Neural progenitor cell (in vitro differentiated cells): ENCODE measurements at regions not wholly inside any gene's neighbourhood (a gene's known extent, or its start where the extent isn't known, plus 50 kb on each side); places are given as distances from the start of the nearest gene placed in this dataset.

Source experiments
- DNase-seq: peaks from one replicate; pipeline ENCODE4 v3.0.0-alpha.2; 2016; ENCODE audit warnings: low spot score
- H2AFZ ChIP-seq: fragments of 200-600 bp; sonication (generic); replicated peaks from 2 replicates; pipeline ENCODE4 v1.6.1; 2016; ENCODE audit warnings: antibody characterized with exemption
- H3F3A ChIP-seq: fragments of 200-600 bp; sonication (generic); 2 replicates; pipeline ENCODE4 v1.6.1; 2016; ENCODE audit warnings: antibody characterized with exemption, low read depth
- H3K27ac ChIP-seq: fragments of 200-600 bp; sonication (generic); 2 replicates; pipeline ENCODE4 v1.5.1; 2016; ENCODE audit warnings: mild to moderate bottlenecking
- H3K27me3 ChIP-seq: fragments of 200-600 bp; sonication (generic); 2 replicates; pipeline ENCODE4 v1.6.1; 2016; ENCODE audit warnings: mild to moderate bottlenecking, moderate library complexity
- H3K36me3 ChIP-seq: fragments of 200-600 bp; sonication (generic); 2 replicates; pipeline ENCODE4 v1.5.1; 2016
- H3K4me1 ChIP-seq: fragments of 200-600 bp; sonication (generic); 2 replicates; pipeline ENCODE4 v1.6.1; 2016; ENCODE audit warnings: mixed run types
- H3K4me2 ChIP-seq: fragments of 200-600 bp; sonication (generic); 2 replicates; pipeline ENCODE4 v1.6.1; 2016
- H3K4me3 ChIP-seq: fragments of 200-600 bp; sonication (generic); 2 replicates; pipeline ENCODE4 v1.5.1; 2016
- H3K79me2 ChIP-seq: fragments of 200-600 bp; sonication (generic); 2 replicates; pipeline ENCODE4 v1.6.1; 2016; ENCODE audit warnings: low read depth
- H3K9ac ChIP-seq: fragments of 200-600 bp; sonication (generic); 2 replicates; pipeline ENCODE4 v1.6.1; 2016
- H3K9me3 ChIP-seq: fragments of 200-600 bp; sonication (generic); 2 replicates; pipeline ENCODE4 v1.5.1; 2016; ENCODE audit warnings: low read depth
- H4K20me1 ChIP-seq: fragments of 200-600 bp; sonication (generic); 2 replicates; pipeline ENCODE4 v1.6.1; 2016; ENCODE audit warnings: low read depth
- H3K27ac Mint-ChIP-seq: 3 replicates; pipeline ENCODE4 v1.8.0; 2021; ENCODE audit warnings: mixed read lengths
- H3K27me3 Mint-ChIP-seq: 2 replicates; pipeline ENCODE4 v1.8.0; 2022; ENCODE audit warnings: low read depth, mild to moderate bottlenecking, inconsistent platforms, moderate library complexity, mixed read lengths; ENCODE audit not compliant: insufficient read depth
- H3K36me3 Mint-ChIP-seq: 3 replicates; pipeline ENCODE4 v1.8.0; 2021; ENCODE audit warnings: mixed read lengths
- H3K4me1 Mint-ChIP-seq: 3 replicates; pipeline ENCODE4 v1.8.0; 2021; ENCODE audit warnings: mixed read lengths
- H3K4me3 Mint-ChIP-seq: 3 replicates; pipeline ENCODE4 v1.8.0; 2021; ENCODE audit warnings: mild to moderate bottlenecking, moderate library complexity, mixed read lengths
- H3K9me3 Mint-ChIP-seq: 3 replicates; pipeline ENCODE4 v1.8.0; 2020; ENCODE audit warnings: mixed read lengths
- EZH2 ChIP-seq: fragments of 200-600 bp; sonication (generic); IDR thresholded peaks from 2 replicates; pipeline ENCODE4 v1.6.1; 2017; ENCODE audit warnings: antibody characterized with exemption, mild to moderate bottlenecking, moderate library complexity
- EZH2phosphoT487 ChIP-seq: fragments of 200-600 bp; sonication (generic); IDR thresholded peaks from 2 replicates; pipeline ENCODE4 v1.6.1; 2017; ENCODE audit warnings: antibody characterized with exemption
- TF ChIP-seq, protein P1 (sequence below): fragments of 200-600 bp; sonication (generic); IDR thresholded peaks from 2 replicates; pipeline ENCODE4 v1.5.1; 2017; ENCODE audit warnings: antibody characterized with exemption, mild to moderate bottlenecking

DNA sequence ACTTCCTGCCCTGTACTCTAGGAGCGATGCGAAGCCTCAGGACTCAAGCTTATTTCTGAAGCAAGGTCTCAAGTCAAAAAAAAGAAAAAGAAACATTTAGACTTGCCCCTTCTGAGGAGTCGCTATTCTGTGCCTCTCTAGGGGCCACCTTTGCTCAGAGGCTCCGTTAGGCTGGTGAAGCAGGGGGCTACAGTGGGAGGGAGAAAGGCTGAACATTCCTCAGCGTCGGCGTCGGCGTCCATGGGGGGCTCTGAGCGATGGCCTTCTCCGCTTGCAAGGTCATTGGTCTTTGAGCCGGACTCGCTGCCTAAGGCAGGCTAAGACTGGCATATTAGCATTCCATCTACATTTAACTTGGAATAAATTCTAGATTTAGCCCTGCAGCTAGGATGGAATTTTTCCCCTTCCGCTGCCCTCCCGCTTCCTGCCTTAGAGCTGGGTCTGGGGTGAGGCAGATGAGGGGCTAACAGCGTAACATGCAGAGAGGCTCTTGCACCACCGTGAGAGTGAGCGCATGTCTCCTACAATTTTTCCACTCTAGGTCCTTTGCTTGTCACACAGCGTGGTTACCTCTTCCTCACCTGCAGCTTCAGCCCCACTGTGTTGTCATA is 53.6 kb upstream of the ATL2 start:
- DNase-seq = peak; percentile 8
- peaks cover 6% of the 10 kb centered on the region for H3K9me3 Mint-ChIP-seq
- no peaks in the 10 kb centered on the region for H4K20me1 ChIP-seq
- H3K27ac Mint-ChIP-seq = peak overlapping the region; percentile 85
- no peak overlapping the region for H3K9ac ChIP-seq
- H3K27me3 Mint-ChIP-seq = peaks cover 9% of the 10 kb centered on the region
- H3K27me3 ChIP-seq = no peaks in the 10 kb centered on the region
- H3K36me3 ChIP-seq = no peaks in the 10 kb centered on the region
- TF ChIP-seq, protein P1, sequence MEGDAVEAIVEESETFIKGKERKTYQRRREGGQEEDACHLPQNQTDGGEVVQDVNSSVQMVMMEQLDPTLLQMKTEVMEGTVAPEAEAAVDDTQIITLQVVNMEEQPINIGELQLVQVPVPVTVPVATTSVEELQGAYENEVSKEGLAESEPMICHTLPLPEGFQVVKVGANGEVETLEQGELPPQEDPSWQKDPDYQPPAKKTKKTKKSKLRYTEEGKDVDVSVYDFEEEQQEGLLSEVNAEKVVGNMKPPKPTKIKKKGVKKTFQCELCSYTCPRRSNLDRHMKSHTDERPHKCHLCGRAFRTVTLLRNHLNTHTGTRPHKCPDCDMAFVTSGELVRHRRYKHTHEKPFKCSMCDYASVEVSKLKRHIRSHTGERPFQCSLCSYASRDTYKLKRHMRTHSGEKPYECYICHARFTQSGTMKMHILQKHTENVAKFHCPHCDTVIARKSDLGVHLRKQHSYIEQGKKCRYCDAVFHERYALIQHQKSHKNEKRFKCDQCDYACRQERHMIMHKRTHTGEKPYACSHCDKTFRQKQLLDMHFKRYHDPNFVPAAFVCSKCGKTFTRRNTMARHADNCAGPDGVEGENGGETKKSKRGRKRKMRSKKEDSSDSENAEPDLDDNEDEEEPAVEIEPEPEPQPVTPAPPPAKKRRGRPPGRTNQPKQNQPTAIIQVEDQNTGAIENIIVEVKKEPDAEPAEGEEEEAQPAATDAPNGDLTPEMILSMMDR = no peak
- TF ChIP-seq EZH2 (no peak), EZH2phosphoT487 (no peak)
- no peaks in the 10 kb centered on the region for H3K36me3 Mint-ChIP-seq
- peak overlapping the region; percentile 1 for H3K4me3 Mint-ChIP-seq
- no peak overlapping the region for H3K4me3 ChIP-seq
- no peaks in the 10 kb centered on the region for H3K79me2 ChIP-seq
- no peaks in the 10 kb centered on the region for H3K9me3 ChIP-seq
- peak overlapping the region; percentile 57 for H2AFZ ChIP-seq
- H3K4me1 ChIP-seq = no peaks in the 10 kb centered on the region
- H3K4me1 Mint-ChIP-seq = peaks cover 38% of the 10 kb centered on the region
- H3K4me2 ChIP-seq = no peak overlapping the region
- H3K27ac ChIP-seq = no peak overlapping the region
- peaks cover 6% of the 10 kb centered on the region for H3F3A ChIP-seq

DNA sequence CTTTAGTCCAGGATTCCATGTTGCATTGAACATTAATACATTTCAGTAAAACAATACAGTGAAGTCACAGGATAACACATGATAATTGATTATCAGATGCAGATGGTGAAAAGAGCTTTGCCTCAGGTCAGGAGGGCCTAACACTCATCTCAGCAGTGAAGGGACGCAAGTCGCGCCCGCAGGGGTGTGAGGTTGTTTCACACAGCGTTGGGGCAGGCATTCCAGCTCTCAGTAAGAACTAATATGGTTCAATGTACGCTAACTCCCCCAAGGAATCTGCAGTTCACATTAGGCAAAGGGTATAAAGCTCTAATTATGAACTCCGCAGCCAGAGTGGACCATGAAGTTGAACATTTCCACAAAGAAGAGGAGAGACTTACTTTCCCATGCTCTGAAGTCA is 53.1 kb upstream of the ATL2 start:
- no peak overlapping the region for H3K27ac Mint-ChIP-seq
- no peak overlapping the region for H3K27ac ChIP-seq
- no peaks in the 10 kb centered on the region for H3K79me2 ChIP-seq
- H3K4me1 ChIP-seq = no peaks in the 10 kb centered on the region
- no peak overlapping the region for H3K4me3 Mint-ChIP-seq
- peak overlapping the region; percentile 57 for H2AFZ ChIP-seq
- no peak for TF ChIP-seq EZH2phosphoT487
- TF ChIP-seq EZH2 = no peak
- TF ChIP-seq, protein P1 = no peak
- peaks cover 9% of the 10 kb centered on the region for H3K27me3 Mint-ChIP-seq
- no peak for DNase-seq
- H3K36me3 ChIP-seq = no peaks in the 10 kb centered on the region
- H3K9me3 Mint-ChIP-seq = peaks cover 6% of the 10 kb centered on the region
- H3K27me3 ChIP-seq = no peaks in the 10 kb centered on the region
- no peak overlapping the region for H3K4me3 ChIP-seq
- H3K9ac ChIP-seq = no peak overlapping the region
- no peaks in the 10 kb centered on the region for H3K9me3 ChIP-seq
- H3F3A ChIP-seq = peaks cover 6% of the 10 kb centered on the region
- H3K36me3 Mint-ChIP-seq = no peaks in the 10 kb centered on the region
- no peaks in the 10 kb centered on the region for H4K20me1 ChIP-seq
- peaks cover 38% of the 10 kb centered on the region for H3K4me1 Mint-ChIP-seq
- no peak overlapping the region for H3K4me2 ChIP-seq

DNA sequence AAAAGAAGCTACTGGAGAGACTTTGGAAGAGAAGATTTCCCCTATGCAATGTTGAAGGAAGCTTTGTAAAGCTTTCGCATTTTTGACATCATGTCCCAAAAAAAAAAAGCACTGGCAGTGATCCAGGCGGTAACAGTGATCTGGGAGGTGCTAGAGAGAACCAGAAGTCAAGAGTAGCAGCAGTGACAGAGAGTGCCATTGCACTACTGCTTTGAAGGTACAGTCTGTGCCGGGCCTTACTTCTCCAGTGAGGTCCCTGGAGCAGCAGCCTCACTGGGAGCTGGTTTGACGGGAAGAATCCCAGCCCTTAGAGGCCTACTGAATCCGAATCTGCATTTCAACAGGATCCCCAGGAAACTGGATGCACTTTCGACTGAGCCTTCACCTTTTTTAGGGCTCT is 50.9 kb upstream of the ATL2 start:
- no peak for DNase-seq
- no peak overlapping the region for H3K27ac Mint-ChIP-seq
- Histone ChIP-seq H3K4me2 (no peak overlapping the region), H3K79me2 (no peaks in the 10 kb centered on the region), H3K4me3 (no peak overlapping the region), H3K9ac (no peak overlapping the region), H3K27me3 (no peaks in the 10 kb centered on the region), H3F3A (peaks cover 6% of the 10 kb centered on the region), H3K36me3 (no peaks in the 10 kb centered on the region), H3K4me1 (no peaks in the 10 kb centered on the region), H3K27ac (no peak overlapping the region), H2AFZ (no peak overlapping the region), H4K20me1 (no peaks in the 10 kb centered on the region), H3K9me3 (no peaks in the 10 kb centered on the region)
- peaks cover 32% of the 10 kb centered on the region for H3K4me1 Mint-ChIP-seq
- TF ChIP-seq EZH2phosphoT487 = no peak
- TF ChIP-seq, protein P1 = no peak
- TF ChIP-seq EZH2 = no peak
- H3K9me3 Mint-ChIP-seq = peaks cover 4% of the 10 kb centered on the region
- no peak overlapping the region for H3K4me3 Mint-ChIP-seq
- H3K36me3 Mint-ChIP-seq = no peaks in the 10 kb centered on the region
- peaks cover 7% of the 10 kb centered on the region for H3K27me3 Mint-ChIP-seq
